Inflammatory macrophage (primary cell): ENCODE measurements at regions not wholly inside any gene's neighbourhood (a gene's known extent, or its start where the extent isn't known, plus 50 kb on each side); places are given as distances from the start of the nearest gene placed in this dataset.
"Not testable (repeated sequence)": the region's sequence is repeated elsewhere in the genome, so short reads cannot be mapped to it uniquely, and the experiment has no call there.

Experiments
- DNase-seq, 2 donors: peaks; one replicate each; pipeline ENCODE4 v3.0.0-alpha.2; 2020 to 2022

GRCh38 chr5:87735923-87736322 lies 323.2 kb upstream of the CCNH start:
- no peak for DNase-seq

DNA sequence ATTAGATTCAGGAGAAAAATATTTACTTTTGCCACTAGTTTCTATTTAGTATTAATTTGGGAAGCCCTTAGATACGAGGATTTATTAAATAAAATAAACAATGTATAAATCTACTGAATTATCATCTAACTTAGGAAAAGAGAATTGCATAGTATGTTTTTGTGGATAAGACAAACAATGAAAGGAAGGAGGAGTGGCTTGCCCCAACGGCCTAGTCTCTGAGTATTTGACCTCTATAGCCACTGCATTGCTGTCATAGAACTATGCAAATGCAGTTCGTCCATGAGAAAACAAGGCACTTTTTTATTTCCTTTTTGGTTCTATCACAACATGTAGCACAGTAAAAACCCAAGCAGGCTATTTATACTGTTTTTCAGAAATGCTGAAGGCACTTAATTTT lies 321.2 kb upstream of the CCNH start:
- DNase-seq = no peak

- no peak for DNase-seq
Observed at GRCh38 chr5:87732875-87733768, 320.4 kb upstream of the CCNH start.

GRCh38 chr5:87729781-87730180 lies 317.1 kb upstream of the CCNH start:
- DNase-seq = no peak

DNA sequence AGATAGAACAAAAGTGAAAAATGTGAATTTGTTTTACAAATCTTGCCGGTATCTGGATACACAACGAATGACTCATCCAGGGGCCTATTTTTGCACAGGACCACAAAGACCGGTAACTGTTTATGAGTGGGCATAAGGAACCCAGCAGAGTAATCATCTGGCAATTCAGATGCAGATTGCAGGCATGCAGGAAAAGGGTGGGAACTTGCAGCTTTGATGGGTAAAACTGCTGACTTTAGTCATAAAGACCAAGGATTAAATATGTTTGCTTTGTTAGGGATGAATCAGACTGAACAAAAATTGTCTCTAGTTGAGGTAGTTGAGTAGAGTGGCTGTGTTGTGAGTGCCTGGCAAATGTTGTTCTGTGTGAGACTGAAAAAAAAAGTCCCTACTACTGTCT lies 309.6 kb upstream of the CCNH start:
- DNase-seq = no peak

GRCh38 chr5:87718224-87718925 lies 305.6 kb upstream of the CCNH start:
- DNase-seq = not testable (repeated sequence)

DNA sequence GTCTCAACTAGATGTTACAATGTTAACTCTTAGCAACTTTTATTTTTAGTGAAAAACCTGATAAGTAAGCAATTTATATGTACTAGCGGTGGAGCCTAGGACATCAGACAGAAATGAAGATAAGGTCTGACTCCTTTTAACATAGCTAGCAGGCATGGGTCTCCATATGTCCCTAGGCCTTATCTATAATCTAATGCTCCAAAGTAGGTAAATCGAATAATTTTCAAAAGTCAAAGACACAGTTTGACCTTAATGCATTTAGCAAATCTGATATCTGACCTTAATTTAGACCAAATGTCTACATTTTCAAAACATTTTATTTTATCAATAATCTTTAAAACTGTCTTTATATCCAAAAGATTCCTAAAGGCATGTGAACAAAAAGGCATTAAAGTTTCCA lies 305.0 kb upstream of the CCNH start:
- no peak for DNase-seq

- no peak for DNase-seq
Observed at GRCh38 chr5:87705876-87706275, 293.1 kb upstream of the CCNH start.

GRCh38 chr5:87686975-87687374 lies 274.2 kb upstream of the CCNH start:
- DNase-seq = no peak

- DNase-seq = no peak
Observed at GRCh38 chr5:87686018-87686417, 273.3 kb upstream of the CCNH start.

DNA sequence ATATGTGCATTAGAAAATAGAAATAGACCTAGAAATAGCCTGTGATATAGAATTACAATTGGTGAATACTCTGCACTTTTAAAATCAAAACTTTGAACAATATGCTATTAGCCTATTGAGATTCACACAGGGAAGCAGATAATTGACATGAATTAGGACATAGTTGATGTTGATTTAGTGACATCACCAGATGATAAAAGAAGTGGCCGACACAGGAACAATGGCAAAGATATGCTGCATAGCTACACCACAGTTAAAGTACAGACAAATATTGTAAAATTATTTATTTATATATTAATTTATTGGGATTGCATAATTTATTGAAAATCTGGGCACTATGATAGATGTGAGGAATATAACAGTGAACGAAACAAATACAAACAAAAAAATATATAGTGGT lies 261.5 kb upstream of the CCNH start:
- DNase-seq = no peak

DNA sequence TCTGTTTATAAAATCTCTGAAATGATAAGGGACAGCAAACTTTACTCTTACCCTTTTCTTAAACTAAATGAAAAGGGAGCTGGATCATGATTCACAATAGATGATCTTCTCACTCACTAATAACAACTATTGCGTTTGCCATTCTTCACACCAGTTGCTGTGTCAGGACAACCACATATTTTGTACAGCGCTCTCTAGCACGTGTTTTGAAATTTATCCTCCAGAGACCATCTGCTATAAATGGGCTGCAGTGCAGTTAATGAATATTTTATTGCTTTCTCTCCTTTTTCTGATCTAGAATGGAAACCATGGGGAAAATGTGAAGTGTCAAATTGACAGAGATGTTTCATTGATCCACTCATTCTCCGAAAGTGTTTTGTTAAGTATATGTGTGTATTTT lies 258.4 kb upstream of the CCNH start:
- DNase-seq = no peak

- DNase-seq = no peak
Observed at GRCh38 chr5:87665166-87665565, 252.4 kb upstream of the CCNH start.

DNA sequence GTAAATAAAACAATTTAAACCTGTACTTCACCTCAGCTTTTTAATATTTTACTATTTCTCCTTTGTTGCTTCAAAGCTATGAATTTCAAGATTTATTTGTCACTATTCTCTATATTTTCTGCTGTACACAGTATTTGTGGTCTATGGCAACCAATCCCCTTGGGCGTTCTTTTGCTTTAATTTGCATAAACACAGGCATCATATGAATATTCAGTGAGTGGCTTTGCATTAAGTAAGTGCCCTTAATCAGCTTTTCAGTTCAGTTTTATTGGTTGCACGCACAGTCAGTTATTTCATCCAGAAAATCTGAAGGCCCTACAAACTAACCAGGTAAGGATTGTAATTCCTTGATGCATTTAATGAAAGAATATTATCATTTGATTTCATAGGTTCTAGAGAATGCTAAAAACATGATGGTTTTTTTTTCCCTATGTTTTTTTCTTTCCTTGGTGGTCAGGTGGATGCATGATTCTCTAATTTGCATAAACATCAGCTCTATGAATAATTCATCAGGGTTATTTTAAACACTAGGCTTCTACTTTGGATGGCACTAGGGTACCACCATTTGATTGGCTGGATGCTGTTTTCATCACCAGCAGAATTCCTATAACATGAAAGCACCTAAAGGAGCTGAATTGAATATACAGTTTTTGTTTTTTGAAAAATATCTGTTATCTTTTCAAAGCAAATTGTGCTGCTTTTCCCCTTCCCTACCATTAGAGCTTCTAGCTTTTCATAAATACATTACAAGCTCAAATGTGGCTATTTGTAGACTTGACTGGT lies 249.2 kb upstream of the CCNH start:
- DNase-seq = no peak

GRCh38 chr5:87653242-87653641 lies 240.5 kb upstream of the CCNH start:
- DNase-seq = no peak

GRCh38 chr5:87650284-87650683 lies 237.6 kb upstream of the CCNH start:
- no peak for DNase-seq

DNA sequence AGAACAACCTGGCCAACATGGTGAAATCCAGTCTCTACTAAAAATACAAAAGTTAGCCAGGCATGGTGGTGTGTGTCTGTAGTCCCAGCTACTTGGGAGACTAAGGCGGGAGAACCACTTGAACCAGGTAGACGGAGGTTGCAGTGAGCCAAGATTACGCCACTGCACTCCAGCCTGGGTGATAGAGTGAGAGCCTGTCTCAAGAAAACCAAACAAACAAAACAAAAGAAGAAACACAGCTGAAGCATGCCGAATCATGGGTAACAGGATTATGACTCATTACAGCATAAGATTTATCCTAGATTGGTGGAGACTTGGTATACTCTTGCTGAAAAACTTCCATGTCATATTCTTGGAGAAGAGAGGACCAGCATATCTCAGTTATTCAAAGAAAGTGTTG lies 236.7 kb upstream of the CCNH start:
- DNase-seq = no peak

- no peak for DNase-seq
Observed at GRCh38 chr5:87645224-87645623, 232.5 kb upstream of the CCNH start.

DNA sequence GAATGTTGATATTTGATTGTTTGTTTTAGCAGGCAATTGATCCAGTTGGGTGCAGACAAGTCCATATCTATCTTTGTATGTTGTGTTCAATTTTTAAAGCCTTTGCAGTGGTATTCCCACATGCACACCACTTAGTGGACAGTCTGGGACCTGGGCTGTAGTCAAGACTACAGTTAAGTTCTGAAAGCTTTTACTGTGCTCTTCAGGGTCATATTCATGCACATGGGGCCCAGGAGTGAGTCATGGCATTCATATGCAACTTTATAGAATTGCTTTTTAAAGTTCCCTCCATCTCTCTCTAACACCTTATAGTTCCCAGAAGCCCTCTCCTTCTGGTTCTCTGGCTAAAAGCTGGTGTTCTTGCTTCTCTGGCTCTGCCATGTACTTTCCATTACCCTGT lies 228.2 kb upstream of the CCNH start:
- DNase-seq = no peak

GRCh38 chr5:87627363-87627762 lies 214.6 kb upstream of the CCNH start:
- DNase-seq = no peak

GRCh38 chr5:87608385-87608784 lies 195.7 kb upstream of the CCNH start:
- DNase-seq = no peak

- DNase-seq = no peak
Observed at GRCh38 chr5:87605663-87606062, 192.9 kb upstream of the CCNH start.

GRCh38 chr5:87599778-87600177 lies 187.0 kb upstream of the CCNH start:
- DNase-seq = no peak
